GM15510 (cell line): ENCODE measurements at regions not wholly inside any gene's neighbourhood (a gene's known extent, or its start where the extent isn't known, plus 50 kb on each side); places are given as distances from the start of the nearest gene placed in this dataset.

Experiments used
- POLR2A ChIP-seq: IDR thresholded peaks from 3 replicates; pipeline ENCODE4 v1.6.1; 2011; ENCODE audit warnings: borderline replicate concordance; ENCODE audit not compliant: insufficient read length; ENCODE audit errors: extremely low read depth

GRCh38 chr12:94834036-94834625 is 169.4 kb downstream of the NDUFA12 start:
- no peak for TF ChIP-seq POLR2A

- TF ChIP-seq POLR2A: no peak
Measured at GRCh38 chr12:94832780-94833681, 170.5 kb downstream of the NDUFA12 start.

- no peak for TF ChIP-seq POLR2A
Measured at GRCh38 chr12:94832105-94832504, 171.4 kb downstream of the NDUFA12 start.

GRCh38 chr12:94831081-94831751 is 172.3 kb downstream of the NDUFA12 start:
- peak; percentile 27 for TF ChIP-seq POLR2A

GRCh38 chr12:94829552-94829951 is 173.9 kb downstream of the NDUFA12 start:
- TF ChIP-seq POLR2A: no peak

- no peak for TF ChIP-seq POLR2A
Measured at GRCh38 chr12:94819011-94819410, 168.7 kb upstream of the TMCC3 start.

- TF ChIP-seq POLR2A: no peak
Measured at GRCh38 chr12:94817695-94818075, 167.3 kb upstream of the TMCC3 start.

GRCh38 chr12:94815958-94816357 is 165.6 kb upstream of the TMCC3 start:
- TF ChIP-seq POLR2A: no peak

- no peak for TF ChIP-seq POLR2A
Measured at GRCh38 chr12:94815450-94815849, 165.1 kb upstream of the TMCC3 start.

- no peak for TF ChIP-seq POLR2A
Measured at GRCh38 chr12:94813314-94813713, 163.0 kb upstream of the TMCC3 start.

- no peak for TF ChIP-seq POLR2A
Measured at GRCh38 chr12:94812345-94812744, 162.0 kb upstream of the TMCC3 start.

GRCh38 chr12:94811611-94812010 is 161.3 kb upstream of the TMCC3 start:
- TF ChIP-seq POLR2A: no peak

- no peak for TF ChIP-seq POLR2A
Measured at GRCh38 chr12:94807951-94808350, 157.6 kb upstream of the TMCC3 start.

- TF ChIP-seq POLR2A: no peak
Measured at GRCh38 chr12:94806617-94807016, 156.3 kb upstream of the TMCC3 start.

GRCh38 chr12:94805749-94806529 is 155.6 kb upstream of the TMCC3 start:
- no peak for TF ChIP-seq POLR2A

- TF ChIP-seq POLR2A: no peak
Measured at GRCh38 chr12:94803939-94804338, 153.6 kb upstream of the TMCC3 start.

- TF ChIP-seq POLR2A: no peak
Measured at GRCh38 chr12:94802796-94803195, 152.4 kb upstream of the TMCC3 start.
